Esophagus mucosa (tissue), 1 donor: ENCODE measurements at regions not wholly inside any gene's neighbourhood (a gene's known extent, or its start where the extent isn't known, plus 50 kb on each side); places are given as distances from the start of the nearest gene placed in this dataset.
"Not testable (repeated sequence)": the region's sequence is repeated elsewhere in the genome, so short reads cannot be mapped to it uniquely, and the experiment has no call there.

Source experiments
- ATAC-seq: fragments of 200-7000 bp; cut with Tn5 transposase; one replicate; pipeline ENCODE4 v1.9.1; 2020
- donor health status: DM: yes; HTN: yes; CAD: no.

DNA sequence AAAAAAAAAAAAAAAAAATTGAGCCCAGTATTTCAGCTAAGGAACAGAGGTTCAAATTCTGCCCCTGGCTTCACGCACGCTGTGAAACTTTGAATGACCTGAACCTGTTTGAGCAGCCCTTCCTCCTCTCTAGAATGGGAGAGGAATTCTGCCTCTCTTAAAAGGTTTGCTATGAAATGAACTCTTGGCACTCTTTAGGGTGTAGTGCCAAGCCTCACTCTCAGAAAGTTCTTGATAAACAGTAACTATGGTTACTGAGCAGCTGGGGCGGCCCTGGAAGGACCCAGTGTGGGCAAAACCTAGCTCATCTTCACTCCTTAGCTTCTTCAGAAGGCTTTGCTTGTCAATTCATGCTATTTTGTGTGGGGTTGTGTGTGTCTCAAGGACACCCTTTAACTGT, 73.7 kb downstream of the GEMIN8 start:
- ATAC-seq: no peak

DNA sequence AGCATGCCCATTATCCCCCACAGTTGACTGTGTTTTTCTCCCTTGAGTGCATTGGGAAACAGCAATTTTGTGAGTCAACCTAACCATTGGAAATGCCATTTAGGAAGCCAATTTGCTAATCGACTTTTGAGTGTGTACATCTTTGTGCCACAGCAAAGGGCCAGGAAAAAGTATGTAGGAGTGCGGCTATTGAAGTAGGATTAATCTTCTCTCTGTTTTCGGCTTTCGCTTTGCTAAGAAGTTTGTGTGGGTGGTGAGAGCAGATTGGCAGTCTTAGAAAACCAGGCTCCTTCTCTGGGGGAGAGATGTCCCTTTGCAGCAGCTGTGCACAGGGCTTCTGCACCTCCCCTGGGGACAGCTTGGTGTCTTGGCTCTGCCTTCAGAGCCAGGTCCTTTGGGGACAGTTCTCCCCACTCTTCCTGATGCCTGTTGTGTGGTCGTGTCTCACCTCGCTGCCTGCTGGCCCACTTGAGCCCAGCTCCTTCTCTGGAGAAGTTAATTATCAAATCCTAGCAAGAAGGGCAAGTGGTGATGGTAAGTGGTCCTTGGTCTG, 74.5 kb downstream of the GEMIN8 start:
- ATAC-seq: no peak

DNA sequence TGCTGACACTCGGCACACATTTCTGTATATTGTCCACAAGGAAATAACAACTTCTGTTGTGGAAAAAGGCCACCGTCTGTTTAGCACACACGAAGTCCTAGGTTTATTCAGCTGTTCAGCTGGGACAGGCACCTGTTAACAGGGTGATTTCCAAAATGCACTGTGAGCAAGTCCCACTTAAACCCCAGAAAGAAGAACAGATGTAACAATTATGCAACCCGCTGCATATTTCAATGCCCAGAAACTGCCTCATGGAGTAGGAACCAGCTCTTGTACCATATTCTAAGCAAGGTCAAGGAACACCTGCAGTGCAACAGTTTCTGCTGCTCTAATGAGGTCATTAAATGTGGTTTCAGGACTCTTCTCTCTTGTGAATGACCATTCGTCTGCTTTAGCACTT, 77.1 kb downstream of the GEMIN8 start:
- ATAC-seq: no peak

DNA sequence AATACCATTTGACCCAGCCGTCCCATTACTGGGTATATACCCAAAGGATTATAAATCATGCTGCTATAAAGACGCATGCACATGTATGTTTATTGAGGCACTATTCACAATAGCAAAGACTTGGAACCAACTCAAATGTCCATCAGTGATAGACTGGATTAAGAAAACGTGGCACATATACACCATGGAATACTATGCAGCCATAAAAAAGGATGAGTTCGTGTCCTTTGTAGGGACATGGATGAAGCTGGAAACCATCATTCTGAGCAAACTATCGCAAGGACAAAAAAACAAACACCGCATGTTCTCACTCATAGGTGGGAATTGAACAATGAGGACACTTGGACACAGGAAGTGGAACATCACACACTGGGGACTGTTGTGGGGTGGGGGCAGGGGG, 83.5 kb downstream of the GEMIN8 start:
- ATAC-seq: not testable (repeated sequence)

DNA sequence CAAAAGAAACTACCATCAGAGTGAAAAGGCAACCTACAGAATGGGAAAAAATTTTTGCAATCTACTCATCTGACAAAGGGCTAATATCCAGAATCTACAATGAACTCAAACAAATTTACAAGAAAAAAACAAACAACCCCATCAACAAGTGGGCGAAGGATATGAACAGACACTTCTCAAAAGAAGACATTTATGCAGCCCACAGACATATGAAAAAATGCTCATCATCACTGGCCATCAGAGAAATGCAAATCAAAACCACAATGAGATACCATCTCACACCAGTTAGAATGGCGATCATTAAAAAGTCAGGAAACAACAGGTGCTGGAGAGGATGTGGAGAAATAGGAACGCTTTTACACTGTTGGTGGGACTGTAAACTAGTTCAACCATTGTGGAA, 83.9 kb downstream of the GEMIN8 start:
- not testable (repeated sequence) for ATAC-seq

DNA sequence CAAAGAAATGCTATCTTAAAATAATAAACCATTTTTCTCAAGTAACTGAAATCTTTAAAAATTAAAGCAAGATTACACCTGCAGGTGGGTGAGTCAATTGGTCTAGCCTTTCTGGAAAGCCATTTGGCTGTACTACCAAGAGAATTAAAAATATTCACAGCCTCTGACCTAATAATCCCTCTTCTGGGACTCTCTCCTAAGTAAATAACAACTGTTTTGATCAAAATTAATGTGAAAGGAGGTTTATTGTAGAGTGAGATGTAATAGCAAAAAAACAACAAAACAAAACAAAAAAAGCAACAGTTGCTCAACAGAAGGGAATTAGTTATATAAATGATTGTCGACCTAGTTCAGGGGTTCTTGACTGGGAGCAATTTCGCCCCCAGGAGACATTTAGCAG, 89.0 kb downstream of the GEMIN8 start:
- ATAC-seq: no peak

DNA sequence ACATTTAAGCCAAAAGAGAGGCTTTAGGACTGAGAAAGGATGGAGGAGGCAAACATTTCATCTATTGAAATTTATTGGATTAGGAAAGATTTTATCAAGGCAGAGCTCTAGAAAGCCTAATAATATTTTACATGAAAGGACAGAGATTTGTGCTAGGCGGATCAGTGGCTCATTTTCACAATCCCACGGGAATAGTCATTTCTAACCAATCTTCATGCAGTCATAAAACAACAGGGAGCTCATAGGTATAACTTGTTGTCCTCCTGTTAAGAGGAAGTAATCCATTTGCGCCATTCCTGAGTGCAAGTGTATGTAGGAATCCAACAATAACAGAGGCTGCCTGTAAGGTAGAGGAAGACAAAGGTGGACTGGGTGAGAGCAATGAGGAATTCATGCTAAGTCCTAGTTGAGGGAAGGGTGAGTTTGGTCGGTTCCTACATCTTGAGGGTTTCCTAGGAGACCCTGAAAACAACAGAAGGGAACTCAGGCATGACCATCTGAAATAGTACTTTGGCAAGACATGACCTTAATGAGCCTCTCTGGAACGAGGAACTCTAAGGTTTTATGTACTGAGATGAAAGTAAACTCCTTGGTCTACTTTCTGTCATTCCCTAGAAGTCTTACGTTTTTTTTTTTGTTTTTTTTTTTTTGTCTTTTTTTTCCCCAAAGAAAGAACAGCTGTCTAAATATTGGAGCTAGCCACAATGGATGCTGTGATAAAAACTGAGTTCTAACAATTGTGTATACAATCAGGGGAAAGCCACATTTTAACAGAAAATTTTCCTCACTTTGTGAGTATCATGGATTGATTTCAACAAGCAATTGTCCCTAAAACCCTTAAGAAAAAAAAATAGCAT, 89.7 kb downstream of the GEMIN8 start:
- no peak for ATAC-seq

DNA sequence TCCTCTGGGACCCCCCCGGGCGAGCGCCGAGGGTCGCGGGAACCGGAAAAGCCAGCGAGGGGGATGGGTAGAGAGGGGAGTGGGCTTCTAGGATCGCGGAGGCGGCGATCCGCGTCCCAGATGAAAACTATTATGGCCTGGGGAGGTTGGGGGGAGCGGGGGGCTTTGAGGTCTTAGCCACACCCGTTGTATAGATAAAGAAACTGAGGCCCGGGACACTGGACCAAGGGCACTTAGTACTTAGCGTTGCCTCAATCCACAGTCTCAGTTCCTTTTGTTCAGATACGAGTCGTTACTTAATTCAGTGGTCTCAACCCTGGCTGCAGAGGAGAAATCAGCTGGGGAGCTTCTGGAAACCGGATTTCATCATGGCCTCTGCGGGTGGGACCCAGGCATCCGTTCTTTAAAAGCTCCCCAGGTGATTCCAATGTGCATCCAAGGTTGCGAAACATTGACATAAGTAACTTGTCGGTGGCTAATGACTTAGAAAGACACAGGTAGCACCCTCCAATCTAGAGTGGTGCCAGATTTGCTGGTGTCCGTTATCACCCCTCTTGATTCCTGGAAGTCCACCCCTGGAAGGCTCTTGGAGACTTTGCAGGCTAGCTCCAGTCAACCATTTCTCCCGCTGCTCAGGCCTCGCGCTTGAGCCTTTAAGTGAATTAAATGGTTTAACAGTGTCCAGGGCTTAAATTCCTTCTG, 90.7 kb downstream of the GEMIN8 start:
- ATAC-seq: no peak

DNA sequence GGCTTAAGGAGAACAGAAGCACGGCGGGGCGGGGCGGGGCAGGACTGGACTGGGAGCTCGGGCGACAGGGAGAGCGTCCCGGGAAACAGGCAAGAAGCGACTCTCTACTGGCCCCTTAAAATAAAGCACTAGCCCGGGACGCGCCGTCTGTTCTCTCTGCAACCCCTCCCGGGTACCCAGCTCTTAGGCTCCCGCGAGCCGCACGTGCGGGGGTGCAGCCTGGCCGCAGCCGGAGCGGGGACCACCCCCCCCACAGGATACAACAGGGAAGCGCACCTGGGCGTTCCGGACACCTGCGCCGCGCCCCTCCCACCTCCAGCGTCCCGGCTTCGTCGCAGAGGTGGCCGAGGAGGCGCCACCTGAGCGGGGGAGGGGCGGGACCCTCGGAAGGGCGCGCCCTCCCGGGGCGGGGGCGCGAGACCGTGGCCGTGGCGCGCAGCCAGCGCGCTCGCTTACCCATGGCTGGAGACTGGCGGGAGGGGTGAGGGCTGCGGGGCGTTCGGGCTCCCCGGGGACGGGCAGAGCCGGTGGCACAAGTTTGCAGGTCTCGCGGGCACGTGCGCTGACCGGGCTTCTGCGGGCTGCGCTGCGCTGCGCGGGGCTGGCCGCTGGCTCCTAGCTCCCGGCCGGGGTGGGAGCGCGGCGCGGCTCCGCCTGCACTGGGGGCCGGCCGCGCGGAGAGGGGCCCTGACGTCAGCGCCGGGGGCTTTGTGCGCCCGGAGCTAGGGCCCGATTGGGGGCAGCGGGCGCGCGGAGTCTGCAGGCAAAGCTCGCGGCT, 91.5 kb downstream of the GEMIN8 start:
- peak; percentile 79 for ATAC-seq

DNA sequence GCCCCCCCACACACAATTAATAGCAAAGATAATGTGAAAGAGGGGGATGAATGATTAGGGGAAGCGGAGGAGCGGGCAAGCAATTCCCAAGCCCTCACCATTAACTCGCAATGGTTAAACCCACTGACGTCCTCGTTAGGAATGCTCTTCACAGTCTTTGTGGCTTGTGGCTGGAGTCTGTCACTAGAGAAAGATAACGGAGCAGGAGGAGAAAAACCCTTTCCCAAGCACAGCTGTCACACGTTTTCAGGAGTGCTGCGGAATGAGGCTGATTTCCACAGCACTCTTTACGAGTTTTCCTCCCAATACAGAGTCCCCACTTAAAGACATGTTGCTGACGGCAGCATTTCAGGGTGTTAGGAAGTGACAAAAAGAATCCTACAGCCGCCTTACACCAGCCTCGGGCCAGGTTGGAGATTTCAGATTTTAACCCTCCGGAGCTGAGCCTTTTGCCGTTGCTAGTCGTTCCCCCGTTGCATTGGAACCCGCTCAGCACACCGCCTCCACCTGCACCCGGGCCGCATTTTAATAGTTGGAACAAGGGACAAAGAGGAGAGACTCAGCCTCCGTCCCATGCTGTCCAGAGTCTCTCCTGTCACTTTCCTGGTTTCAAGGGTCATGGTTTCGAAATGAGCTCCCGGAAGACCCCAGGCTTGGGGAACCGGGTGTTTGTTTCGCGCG, 92.2 kb downstream of the GEMIN8 start:
- peak; percentile 4 for ATAC-seq

DNA sequence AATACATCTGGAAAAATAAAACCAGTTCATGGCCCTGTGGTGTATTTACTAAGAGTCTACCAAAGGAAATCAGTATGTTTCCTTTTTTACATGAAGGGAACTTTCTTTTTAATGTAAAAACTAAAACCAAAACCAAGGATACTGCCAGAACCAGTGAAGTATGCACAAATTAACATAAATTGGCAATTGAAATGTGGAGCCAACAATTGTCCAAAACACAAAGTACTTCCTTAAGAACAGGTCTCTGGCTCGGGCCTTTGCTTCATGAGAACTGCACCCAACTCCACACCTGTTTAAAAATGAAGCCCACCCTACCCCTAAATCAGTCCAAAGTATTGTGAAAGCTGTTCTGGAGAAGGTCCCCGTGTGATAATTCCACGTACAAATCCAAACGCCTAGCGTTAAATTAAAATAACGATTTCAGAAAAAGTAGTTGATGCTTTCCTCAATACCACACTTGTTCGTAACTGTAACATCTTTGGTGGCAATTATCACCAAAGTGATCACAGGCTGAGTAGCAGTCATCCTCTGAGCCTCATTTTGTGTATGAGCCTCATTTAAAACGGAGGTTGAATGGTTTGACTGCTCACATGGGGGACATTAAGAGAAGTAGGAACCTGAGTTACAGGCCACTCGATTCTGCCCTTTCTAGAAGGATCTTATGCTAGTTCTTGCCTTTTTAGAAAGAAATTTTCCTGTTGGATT, 93.0 kb downstream of the GEMIN8 start:
- no peak for ATAC-seq

DNA sequence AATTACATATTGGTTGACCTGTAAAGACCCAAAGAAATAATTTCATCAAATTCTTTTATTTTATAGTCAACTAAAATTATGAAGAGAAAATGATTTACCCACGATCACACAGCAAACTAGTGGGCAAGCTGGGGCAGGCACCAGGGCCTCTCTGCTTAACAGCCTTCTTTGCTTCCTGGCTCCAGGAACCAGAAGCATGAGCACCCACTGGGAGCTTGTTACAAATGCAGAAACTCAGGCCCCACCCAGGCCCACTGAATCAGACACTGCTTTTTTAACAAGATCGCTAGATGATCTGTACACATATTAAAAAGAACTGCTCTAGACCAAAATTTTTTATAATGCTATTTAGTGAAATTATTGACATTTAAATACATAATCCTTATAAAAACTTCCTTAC, 95.0 kb downstream of the GEMIN8 start:
- peak; percentile 37 for ATAC-seq

DNA sequence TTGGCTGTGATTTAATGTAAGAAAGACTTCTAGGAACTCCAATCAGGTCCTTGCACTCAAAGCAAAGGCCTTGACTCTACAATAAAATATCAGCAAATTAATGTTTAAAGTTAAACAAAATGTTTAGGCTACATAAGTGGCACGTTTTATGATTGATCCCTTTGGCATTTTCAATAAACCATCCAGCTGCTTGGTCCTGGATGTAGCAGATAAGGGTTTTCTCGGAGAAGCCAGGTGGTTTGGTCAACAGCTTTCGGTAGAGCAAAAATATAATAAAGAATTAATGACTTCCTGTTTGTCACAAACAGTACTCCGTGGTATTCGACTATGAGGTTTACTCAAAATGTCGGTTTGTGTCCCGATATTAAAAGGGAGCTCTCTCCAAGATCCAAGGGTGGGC, 95.8 kb downstream of the GEMIN8 start:
- ATAC-seq: no peak

DNA sequence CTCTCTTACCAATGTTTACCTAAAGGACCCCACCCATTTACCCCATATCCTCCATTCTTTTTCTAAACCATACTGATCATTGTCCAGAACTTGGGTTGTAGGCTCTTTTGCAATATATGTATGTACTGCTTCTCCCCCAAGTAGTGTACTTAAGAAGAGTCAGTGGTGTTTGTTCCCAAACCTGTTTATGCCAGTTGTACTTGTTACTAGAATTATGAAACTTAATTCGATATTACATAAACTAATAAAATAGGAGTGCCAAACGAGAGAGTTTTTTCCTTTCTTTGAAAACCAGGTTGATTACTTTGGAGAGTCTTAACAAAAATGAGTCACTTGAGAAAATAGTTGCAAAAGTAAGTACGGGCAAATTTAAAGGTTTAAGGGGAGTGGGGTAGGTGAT, 96.3 kb downstream of the GEMIN8 start:
- peak; percentile 59 for ATAC-seq

DNA sequence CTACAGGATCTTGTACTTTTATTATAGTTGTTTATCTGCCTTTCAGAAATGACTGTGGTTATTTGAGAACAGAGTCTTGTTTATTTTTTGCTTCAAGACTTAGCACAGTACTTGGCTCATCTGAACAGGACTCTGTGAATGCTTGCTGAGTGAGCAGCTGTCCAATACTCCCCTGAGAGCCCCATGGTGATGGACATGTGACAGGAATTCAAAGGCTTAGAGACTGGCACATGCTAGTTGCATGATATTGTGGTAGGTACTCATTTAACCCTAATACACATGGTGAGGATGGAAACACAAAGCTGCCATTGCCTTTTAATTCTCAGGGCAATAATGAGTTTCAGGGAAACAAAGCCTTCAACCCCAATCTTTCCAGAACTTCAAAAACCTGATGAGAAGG, 97.3 kb downstream of the GEMIN8 start:
- ATAC-seq: no peak

DNA sequence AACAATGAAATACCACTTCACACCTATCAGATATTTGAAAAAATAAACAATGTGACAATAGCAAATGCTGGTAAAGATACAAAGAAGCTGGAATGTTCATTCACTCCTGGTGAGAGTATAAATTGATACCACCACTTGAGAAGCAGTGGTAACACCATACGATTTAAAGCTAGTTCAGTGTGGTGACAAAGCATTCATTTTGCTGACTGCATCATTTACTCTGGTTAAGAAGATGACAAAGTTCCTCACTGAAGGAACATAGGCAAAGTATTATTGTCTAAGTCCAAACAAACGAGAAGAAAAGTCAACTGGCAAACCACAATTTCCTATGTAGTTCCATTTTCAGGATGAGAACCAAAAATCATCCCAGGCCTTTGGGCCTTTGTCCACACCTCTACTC, 102.5 kb downstream of the GEMIN8 start:
- no peak for ATAC-seq

DNA sequence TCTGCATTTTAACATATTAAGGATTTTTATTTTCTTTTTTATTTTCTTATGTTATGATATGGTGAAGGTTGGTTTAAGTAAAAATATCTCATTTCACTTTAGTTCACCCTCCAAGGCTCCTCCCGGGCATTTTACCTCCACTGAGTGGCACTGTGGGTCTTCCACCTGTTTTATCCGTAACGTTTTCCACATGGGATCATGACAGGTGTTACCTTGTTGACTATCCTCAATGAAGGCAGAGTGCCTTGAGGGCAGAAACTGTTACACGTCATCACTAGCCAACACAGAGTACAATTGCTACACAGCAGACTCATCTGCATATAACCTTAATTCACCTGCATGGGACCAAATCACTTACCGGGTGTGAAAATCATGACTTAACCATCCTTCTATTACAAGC, 105.8 kb downstream of the GEMIN8 start:
- peak; percentile 85 for ATAC-seq

DNA sequence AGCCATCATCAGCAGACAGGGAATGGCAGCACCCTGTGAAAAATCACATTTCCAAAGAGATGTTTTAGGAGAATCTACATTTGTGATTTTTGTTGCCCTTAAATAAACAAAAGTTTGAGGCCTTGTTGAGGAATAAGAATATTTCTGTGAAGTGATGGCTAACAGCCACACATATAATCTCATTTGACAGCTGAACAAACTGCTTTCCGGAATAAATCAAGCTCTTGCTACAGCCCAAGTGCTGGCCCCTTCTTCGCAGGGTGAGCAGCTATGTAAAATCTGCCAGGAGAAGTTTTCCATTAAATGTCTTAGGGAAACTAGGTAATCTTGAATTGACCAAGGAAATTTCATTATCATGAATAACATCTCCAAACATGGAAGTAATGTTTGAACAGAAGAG, 106.4 kb upstream of the GPM6B start:
- ATAC-seq: no peak

DNA sequence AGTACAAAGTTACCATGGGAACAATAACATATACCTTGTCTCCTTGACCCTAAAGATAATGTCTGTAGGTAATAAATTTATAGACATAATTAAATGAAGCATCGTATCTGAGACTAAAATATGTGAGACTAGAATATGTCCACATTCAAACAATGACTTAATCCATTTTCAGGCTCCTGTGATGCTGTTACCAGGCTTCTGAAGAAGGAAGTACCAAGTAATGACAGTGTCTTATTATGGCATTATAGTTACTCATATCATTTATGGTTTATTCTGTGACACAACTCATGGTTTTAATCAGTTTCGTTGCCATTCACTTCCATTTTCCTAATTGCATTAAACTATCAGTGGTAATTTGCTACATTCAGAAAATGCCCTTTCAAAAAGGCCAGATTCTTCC, 100.6 kb upstream of the GPM6B start:
- ATAC-seq: no peak

DNA sequence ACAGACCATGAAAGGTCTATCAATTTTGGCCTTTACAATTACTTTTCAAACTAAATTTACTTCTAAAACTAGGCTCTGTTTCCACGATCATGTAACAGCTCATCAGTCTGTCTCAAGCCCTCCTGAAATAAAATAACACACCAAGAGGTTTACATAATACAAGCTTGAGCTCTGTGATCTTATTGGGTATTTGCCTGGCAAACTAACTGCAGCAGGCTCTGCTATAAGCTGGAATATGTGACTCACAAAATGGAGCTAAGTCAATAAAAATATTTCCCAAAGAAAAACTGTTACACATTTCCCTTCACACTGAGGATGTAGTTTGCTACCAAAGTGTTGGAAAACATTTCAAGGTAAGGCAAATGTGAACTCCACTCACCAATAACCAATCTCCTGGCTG, 94.7 kb upstream of the GPM6B start:
- ATAC-seq: no peak

DNA sequence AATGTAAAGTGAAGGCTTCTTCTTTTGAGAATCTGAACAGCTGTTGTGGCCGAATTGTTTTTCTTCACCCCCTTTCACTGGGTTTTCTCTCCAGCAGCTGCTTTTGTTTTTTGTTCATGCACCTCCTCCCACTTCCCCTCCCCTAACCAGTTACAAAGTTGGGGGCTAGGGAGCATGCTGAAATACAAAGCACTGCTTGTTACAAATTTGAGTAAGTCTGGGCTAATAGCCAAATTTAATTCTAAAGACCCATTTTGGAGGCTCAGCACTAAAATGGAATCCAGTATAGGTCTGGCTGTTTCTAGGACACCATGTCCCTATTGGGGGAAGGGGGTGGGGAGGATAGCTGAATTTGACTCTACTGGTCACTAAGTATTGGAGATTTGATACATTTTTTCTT, 89.2 kb upstream of the GPM6B start:
- ATAC-seq: no peak

DNA sequence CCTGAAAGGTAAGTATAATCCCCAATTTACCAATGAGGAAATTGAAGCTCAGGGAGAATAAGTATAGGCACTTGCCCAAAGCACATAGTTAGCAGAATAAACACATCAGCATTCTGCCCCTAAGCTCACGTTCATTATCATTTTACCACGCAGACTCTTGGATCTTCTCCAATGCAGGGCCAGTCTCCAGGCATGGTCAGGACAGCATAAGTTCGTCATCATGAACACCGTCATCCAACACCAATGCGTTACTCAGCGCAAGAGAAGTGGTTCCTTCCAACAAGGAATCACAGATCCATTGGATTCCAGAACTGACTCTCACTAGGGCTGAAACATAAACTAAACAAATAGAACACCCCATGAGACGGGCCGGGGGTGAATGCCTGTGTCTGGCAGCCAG, 86.5 kb upstream of the GPM6B start:
- ATAC-seq: peak; percentile 35
